Colonic mucosa (tissue), 4 donors: ENCODE measurements at regions not wholly inside any gene's neighbourhood (a gene's known extent, or its start where the extent isn't known, plus 50 kb on each side); places are given as distances from the start of the nearest gene placed in this dataset.

Experiments used
- DNase-seq: peaks from one replicate; pipeline ENCODE4 v3.0.0-alpha.2; 2020
- H3K27ac ChIP-seq: fragments of 200-600 bp; one replicate; pipeline ENCODE4 v1.8.0; 2021
- H3K27me3 ChIP-seq: fragments of 200-600 bp; one replicate; pipeline ENCODE4 v1.8.0; 2021
- H3K36me3 ChIP-seq: fragments of 200-600 bp; one replicate; pipeline ENCODE4 v1.8.0; 2021
- H3K4me1 ChIP-seq: fragments of 200-600 bp; one replicate; pipeline ENCODE4 v1.8.0; 2021; ENCODE audit warnings: mild to moderate bottlenecking
- H3K4me3 ChIP-seq: fragments of 200-600 bp; one replicate; pipeline ENCODE4 v1.8.0; 2021
- H3K9ac ChIP-seq, 2 donors: one replicate each; pipeline ENCODE4 v1.7.0; 2013; ENCODE audit warnings: control low read depth in 2 of 2, low read depth in 2 of 2, low read length in 2 of 2
- H3K9me3 ChIP-seq: fragments of 200-600 bp; one replicate; pipeline ENCODE4 v1.8.0; 2021
- intact Hi-C: fragments of 100-400 bp; cut with DNase I; formaldehyde crosslinking; loops from one replicate; pipeline ENCODE4 v1.14.1; 2022
- TF ChIP-seq, protein P1 (sequence below): fragments of 200-600 bp; IDR thresholded peaks from one replicate; pipeline ENCODE4 v1.8.0; 2022; ENCODE audit warnings: antibody characterized with exemption, mild to moderate bottlenecking
- donor health status: healthy.
- donor health status: DM: no; HTN: no; CAD: no.
- donor health status: DM: no; HTN: no; CAD: no.

DNA sequence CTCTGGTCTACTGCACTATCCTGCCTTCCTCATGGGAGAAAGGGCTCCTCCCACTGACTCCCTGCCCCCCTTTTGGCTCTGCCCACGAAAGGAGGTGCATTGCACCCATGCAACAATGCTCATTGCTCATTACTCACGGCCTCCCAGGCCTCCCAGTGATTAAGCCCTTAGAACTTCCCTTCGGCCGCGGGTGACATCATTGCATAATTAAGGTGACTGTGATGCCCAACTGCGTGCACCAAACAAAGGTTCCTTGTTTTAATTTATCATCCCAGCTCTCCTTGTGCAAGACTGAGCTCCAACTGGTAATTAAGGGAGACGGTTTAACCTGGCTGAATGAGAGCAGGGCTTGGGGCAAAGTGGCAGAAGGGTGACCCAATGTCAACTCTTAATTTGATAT lies 180.4 kb downstream of the GAS1 start:
- Histone ChIP-seq H3K4me1 (no peaks in the 10 kb centered on the region), H3K27ac (no peak overlapping the region), H3K4me3 (no peak overlapping the region), H3K9me3 (no peaks in the 10 kb centered on the region), H3K9ac (no peak overlapping the region), H3K27me3 (no peaks in the 10 kb centered on the region), H3K36me3 (no peaks in the 10 kb centered on the region)
- intact Hi-C loops: no loop called here
- TF ChIP-seq, protein P1, sequence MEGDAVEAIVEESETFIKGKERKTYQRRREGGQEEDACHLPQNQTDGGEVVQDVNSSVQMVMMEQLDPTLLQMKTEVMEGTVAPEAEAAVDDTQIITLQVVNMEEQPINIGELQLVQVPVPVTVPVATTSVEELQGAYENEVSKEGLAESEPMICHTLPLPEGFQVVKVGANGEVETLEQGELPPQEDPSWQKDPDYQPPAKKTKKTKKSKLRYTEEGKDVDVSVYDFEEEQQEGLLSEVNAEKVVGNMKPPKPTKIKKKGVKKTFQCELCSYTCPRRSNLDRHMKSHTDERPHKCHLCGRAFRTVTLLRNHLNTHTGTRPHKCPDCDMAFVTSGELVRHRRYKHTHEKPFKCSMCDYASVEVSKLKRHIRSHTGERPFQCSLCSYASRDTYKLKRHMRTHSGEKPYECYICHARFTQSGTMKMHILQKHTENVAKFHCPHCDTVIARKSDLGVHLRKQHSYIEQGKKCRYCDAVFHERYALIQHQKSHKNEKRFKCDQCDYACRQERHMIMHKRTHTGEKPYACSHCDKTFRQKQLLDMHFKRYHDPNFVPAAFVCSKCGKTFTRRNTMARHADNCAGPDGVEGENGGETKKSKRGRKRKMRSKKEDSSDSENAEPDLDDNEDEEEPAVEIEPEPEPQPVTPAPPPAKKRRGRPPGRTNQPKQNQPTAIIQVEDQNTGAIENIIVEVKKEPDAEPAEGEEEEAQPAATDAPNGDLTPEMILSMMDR: no peak
- DNase-seq: no peak

DNA sequence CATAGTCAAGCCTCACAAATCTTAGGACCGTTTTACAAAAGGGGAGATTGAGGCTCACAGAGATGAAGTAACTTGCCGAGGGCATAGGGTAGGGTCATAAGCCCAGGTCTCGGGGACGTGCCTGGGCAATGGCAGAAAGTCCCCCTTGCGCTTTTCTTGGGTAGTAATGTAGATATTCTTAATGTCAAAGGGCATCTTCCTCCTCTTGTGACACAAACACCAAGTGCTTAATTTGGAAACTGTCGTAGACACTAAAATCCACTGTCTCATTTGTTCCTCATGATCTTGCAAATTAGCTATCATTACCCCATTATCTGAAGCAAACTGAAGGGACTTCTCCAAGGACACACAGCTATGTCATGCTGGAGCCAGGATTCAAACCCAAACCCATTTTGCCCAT lies 180.8 kb downstream of the GAS1 start:
- no peak for DNase-seq
- Histone ChIP-seq H3K9me3 (no peaks in the 10 kb centered on the region), H3K27me3 (no peaks in the 10 kb centered on the region), H3K4me3 (no peak overlapping the region), H3K4me1 (no peaks in the 10 kb centered on the region), H3K36me3 (no peaks in the 10 kb centered on the region), H3K27ac (no peak overlapping the region), H3K9ac (no peak overlapping the region)
- intact Hi-C loops: no loop called here
- TF ChIP-seq, protein P1: no peak

DNA sequence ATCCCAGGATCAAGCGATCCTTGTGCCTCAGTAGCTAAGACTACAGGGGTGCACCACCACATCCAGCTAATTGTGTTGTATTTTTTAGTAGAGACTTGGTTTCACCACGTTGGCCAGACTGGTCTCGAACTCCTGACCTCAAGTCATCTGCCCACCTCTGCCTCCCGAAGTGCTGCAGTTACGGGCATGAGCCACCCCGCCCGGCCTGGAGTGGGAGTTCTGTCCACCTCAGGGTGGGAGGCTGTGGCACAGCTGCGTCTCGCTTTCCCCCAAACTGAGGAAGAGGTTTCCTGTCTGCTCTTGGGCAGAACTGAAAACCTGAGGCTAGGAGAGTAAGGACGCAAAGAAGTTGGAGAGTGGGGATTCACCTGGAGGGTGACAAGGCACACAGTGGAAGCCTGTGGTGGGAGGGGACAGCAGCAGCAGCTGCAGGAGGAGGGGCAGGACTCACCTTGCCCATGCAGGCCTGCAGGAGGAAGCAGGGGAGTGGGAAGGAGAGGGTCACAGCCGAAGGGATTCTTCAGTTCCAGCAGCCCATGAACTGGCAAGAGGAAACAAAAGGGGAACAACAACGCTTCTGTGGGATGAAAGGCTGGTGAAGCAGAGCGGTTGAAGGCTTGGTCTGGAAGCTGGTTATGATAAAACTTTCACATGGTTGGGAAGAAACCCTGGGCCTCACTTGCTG lies 181.4 kb downstream of the GAS1 start:
- Histone ChIP-seq H3K9ac (no peak overlapping the region), H3K9me3 (no peaks in the 10 kb centered on the region), H3K36me3 (no peaks in the 10 kb centered on the region), H3K27ac (no peak overlapping the region), H3K27me3 (no peaks in the 10 kb centered on the region), H3K4me3 (no peak overlapping the region), H3K4me1 (no peaks in the 10 kb centered on the region)
- DNase-seq: no peak
- TF ChIP-seq, protein P1: no peak
- intact Hi-C loops: no loop called here

DNA sequence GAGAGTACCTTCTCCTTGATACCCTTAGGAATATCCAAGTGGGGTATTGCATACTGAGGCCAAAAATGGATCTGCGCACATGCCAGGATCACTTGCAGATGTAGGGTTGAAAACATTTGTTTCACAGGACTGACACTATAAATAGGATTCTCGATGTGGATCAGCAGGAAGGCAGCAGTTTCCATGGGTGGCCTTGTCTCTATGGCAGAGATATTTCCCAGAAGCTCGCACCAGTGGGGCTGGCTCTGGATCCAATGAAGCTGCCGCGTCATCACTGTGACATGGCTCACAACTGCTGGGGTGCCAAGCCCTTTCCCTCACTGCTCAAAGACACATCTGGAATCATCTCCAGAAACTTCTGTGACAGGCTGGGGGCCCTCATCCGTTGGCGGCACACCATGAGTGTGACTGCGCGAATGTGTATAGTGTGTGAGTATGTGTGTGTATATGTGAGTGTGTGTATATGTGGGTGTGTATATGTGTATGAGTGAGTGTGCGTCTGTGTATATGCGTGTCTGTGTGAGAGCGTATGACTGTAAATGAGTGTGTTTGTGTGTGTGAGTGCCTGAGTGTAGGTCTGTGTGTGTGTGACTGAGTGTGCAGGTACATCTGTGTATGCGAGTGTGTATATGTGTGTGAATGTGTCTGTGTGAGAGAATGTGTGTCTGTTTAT lies 182.5 kb downstream of the GAS1 start:
- TF ChIP-seq, protein P1: no peak
- no peak overlapping the region for H3K27ac ChIP-seq
- DNase-seq: no peak

DNA sequence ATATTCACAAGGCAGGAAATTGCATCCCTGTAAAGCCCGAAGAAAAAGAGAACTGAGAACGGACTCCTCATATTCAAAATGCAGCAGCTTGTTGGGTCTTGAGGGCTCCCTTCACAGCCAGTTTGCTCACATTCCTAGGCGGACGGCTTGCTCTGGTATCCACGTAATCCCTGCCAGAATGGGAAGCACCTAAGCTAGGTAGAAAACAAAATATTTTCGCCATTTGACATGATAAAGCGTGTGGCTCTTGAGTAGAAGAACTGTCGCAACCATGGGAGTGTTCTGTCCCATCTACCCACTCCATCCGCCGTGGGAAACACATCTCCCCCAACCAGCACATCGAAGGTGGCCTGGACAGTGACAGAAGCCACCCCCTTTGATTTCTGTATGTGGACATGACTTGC lies 183.1 kb downstream of the GAS1 start:
- H3K4me1 ChIP-seq: no peaks in the 10 kb centered on the region
- no peak for DNase-seq

More for the DNA sequence above, 182.5 kb downstream of the GAS1 start:
- no peak overlapping the region for H3K4me3 ChIP-seq
- no peaks in the 10 kb centered on the region for H3K9me3 ChIP-seq
- no peak overlapping the region for H3K9ac ChIP-seq
- intact Hi-C loops: no loop called here
- H3K36me3 ChIP-seq: no peaks in the 10 kb centered on the region
- no peaks in the 10 kb centered on the region for H3K4me1 ChIP-seq
- H3K27me3 ChIP-seq: no peaks in the 10 kb centered on the region

More for the DNA sequence above, 183.1 kb downstream of the GAS1 start:
- Histone ChIP-seq H3K9me3 (no peaks in the 10 kb centered on the region), H3K9ac (no peak overlapping the region), H3K27me3 (no peaks in the 10 kb centered on the region), H3K36me3 (no peaks in the 10 kb centered on the region), H3K27ac (no peak overlapping the region), H3K4me3 (no peak overlapping the region)
- TF ChIP-seq, protein P1: no peak
- intact Hi-C loops: no loop called here
